HG02943 (cell line): ENCODE measurements at regions not wholly inside any gene's neighbourhood (a gene's known extent, or its start where the extent isn't known, plus 50 kb on each side); places are given as distances from the start of the nearest gene placed in this dataset.
"Not testable (repeated sequence)": the region's sequence is repeated elsewhere in the genome, so short reads cannot be mapped to it uniquely, and the experiment has no call there.

Experiments
- ATAC-seq: cut with Tn5 transposase; IDR thresholded peaks from one replicate; pipeline ENCODE4 v1.9.1; 2021; ENCODE audit warnings: mild to moderate bottlenecking, low read depth, moderate library complexity; ENCODE audit not compliant: unreplicated experiment

GRCh38 chr2:59787095-59787494 is 766.4 kb downstream of the BCL11A start:
- ATAC-seq = no peak

- no peak for ATAC-seq
Measured at GRCh38 chr2:59786684-59787083, 766.8 kb downstream of the BCL11A start.

GRCh38 chr2:59779571-59779970 is 773.9 kb downstream of the BCL11A start:
- no peak for ATAC-seq

- no peak for ATAC-seq
Measured at GRCh38 chr2:59777120-59777519, 776.3 kb downstream of the BCL11A start.

GRCh38 chr2:59776726-59777008 is 776.8 kb downstream of the BCL11A start:
- ATAC-seq = no peak

- ATAC-seq = no peak
Measured at GRCh38 chr2:59774821-59775433, 778.5 kb downstream of the BCL11A start.

GRCh38 chr2:59770651-59771050 is 782.8 kb downstream of the BCL11A start:
- no peak for ATAC-seq

GRCh38 chr2:59761966-59762365 is 791.5 kb downstream of the BCL11A start:
- no peak for ATAC-seq

GRCh38 chr2:59756150-59756549 is 797.3 kb downstream of the BCL11A start:
- no peak for ATAC-seq

- no peak for ATAC-seq
Measured at GRCh38 chr2:59754011-59754735, 799.3 kb downstream of the BCL11A start.

GRCh38 chr2:59752512-59752911 is 800.9 kb downstream of the BCL11A start:
- ATAC-seq = no peak

- ATAC-seq = no peak
Measured at GRCh38 chr2:59752071-59752470, 801.4 kb downstream of the BCL11A start.

- not testable (repeated sequence) for ATAC-seq
Measured at GRCh38 chr2:59751214-59751613, 802.2 kb downstream of the BCL11A start.

- no peak for ATAC-seq
Measured at GRCh38 chr2:59746291-59746690, 807.2 kb downstream of the BCL11A start.

- no peak for ATAC-seq
Measured at GRCh38 chr2:59745085-59745484, 808.4 kb downstream of the BCL11A start.

GRCh38 chr2:59744436-59744835 is 809.0 kb downstream of the BCL11A start:
- no peak for ATAC-seq

- ATAC-seq = no peak
Measured at GRCh38 chr2:59741840-59742239, 811.6 kb downstream of the BCL11A start.

GRCh38 chr2:59739166-59739565 is 814.3 kb downstream of the BCL11A start:
- no peak for ATAC-seq

GRCh38 chr2:59737299-59737698 is 816.2 kb downstream of the BCL11A start:
- ATAC-seq = no peak

- ATAC-seq = no peak
Measured at GRCh38 chr2:59734743-59735142, 818.7 kb downstream of the BCL11A start.

- no peak for ATAC-seq
Measured at GRCh38 chr2:59733970-59734369, 819.5 kb downstream of the BCL11A start.

- no peak for ATAC-seq
Measured at GRCh38 chr2:59733567-59733930, 819.9 kb downstream of the BCL11A start.
